T-cell (primary cell): ENCODE measurements at regions not wholly inside any gene's neighbourhood (a gene's known extent, or its start where the extent isn't known, plus 50 kb on each side); places are given as distances from the start of the nearest gene placed in this dataset.

Experiments used
- ATAC-seq, 4 experiments: fragments of 200-7000 bp in 3 of 4; fragments of 150-1000 bp in 1 of 4; cut with Tn5 transposase; replicated peaks in 1 of 4; 1 replicate in 3 of 4; 2 replicates in 1 of 4; pipeline ENCODE4 v1.10.0; 2021; ENCODE audit warnings: moderate library complexity in 3 of 4, mild to moderate bottlenecking in 2 of 4, moderate number of reproducible peaks in 1 of 4
- CTCF ChIA-PET, 2 donors: fragments of 300-600 bp; sonication (Branson Sonifier 250); formaldehyde crosslinking; loops; one replicate each; lab custom pipeline; 2022; ENCODE audit warnings: antibody characterized with exemption in 2 of 2; lab: Charles Lee
- POLR2A ChIA-PET, 2 donors: fragments of 300-600 bp; sonication (Branson Sonifier 250); formaldehyde crosslinking; loops; one replicate each; lab custom pipeline; 2022; ENCODE audit warnings: antibody characterized with exemption in 2 of 2; lab: Charles Lee
- DNase-seq, 35 experiments: peaks; one replicate each; pipeline versions ENCODE4 v3.0.0 to v3.0.0-alpha.2; 2013 to 2023
- H3K27ac ChIP-seq: one replicate; pipeline ENCODE4 v1.5.1; 2013; ENCODE audit warnings: low read length
- H3K27me3 ChIP-seq, 2 experiments: replicated peaks in 1 of 2; 1 replicate in 1 of 2; 2 replicates in 1 of 2; pipeline versions ENCODE4 v1.6.1 to v1.7.0; 2013; ENCODE audit warnings: low read length in 1 of 2, mixed read lengths in 1 of 2; ENCODE audit not compliant: control insufficient read depth in 2 of 2, insufficient read depth in 2 of 2; ENCODE audit errors: extremely low read depth in 1 of 2
- H3K36me3 ChIP-seq, 2 donors: 1 replicate in 1 of 2; 2 replicates in 1 of 2; pipeline versions ENCODE4 v1.6.1 to v1.7.0; 2013; ENCODE audit warnings: low read length in 1 of 2; ENCODE audit not compliant: control insufficient read depth in 2 of 2, insufficient read depth in 1 of 2; ENCODE audit errors: extremely low read depth in 1 of 2
- H3K4me1 ChIP-seq, 2 experiments: 1 replicate in 1 of 2; 2 replicates in 1 of 2; pipeline versions ENCODE4 v1.6.1 to v1.7.0; 2013; ENCODE audit warnings: low read length in 2 of 2, mixed read lengths in 1 of 2; ENCODE audit not compliant: insufficient read depth in 2 of 2, control insufficient read depth in 1 of 2; ENCODE audit errors: extremely low read depth in 1 of 2
- H3K4me3 ChIP-seq, 2 donors: 1 replicate in 1 of 2; 2 replicates in 1 of 2; pipeline versions ENCODE4 v1.5.1 to v1.7.0; 2013; ENCODE audit warnings: mild to moderate bottlenecking in 2 of 2, low read length in 1 of 2, moderate library complexity in 1 of 2; ENCODE audit not compliant: control insufficient read depth in 1 of 2; ENCODE audit errors: extremely low read depth in 1 of 2
- H3K9me3 ChIP-seq: 2 replicates; pipeline ENCODE4 v1.7.0; 2013
- H3K27ac Mint-ChIP-seq, 2 donors: one replicate each; pipeline ENCODE4 v1.8.0; 2020 to 2021; ENCODE audit warnings: mild to moderate bottlenecking in 2 of 2, mixed read lengths in 2 of 2
- H3K27me3 Mint-ChIP-seq, 2 donors: one replicate each; pipeline ENCODE4 v1.8.0; 2021 to 2022; ENCODE audit warnings: mixed read lengths in 2 of 2
- H3K36me3 Mint-ChIP-seq: one replicate; pipeline ENCODE4 v1.8.0; 2021; ENCODE audit warnings: mixed read lengths
- H3K4me1 Mint-ChIP-seq, 3 donors: one replicate each; pipeline ENCODE4 v1.8.0; 2020 to 2022; ENCODE audit warnings: mixed read lengths in 3 of 3, mild to moderate bottlenecking in 1 of 3
- H3K4me3 Mint-ChIP-seq, 3 donors: one replicate each; pipeline ENCODE4 v1.8.0; 2020 to 2022; ENCODE audit warnings: mild to moderate bottlenecking in 3 of 3, mixed read lengths in 3 of 3, moderate library complexity in 3 of 3
- H3K9me3 Mint-ChIP-seq, 3 donors: one replicate each; pipeline ENCODE4 v1.8.0; 2020 to 2022; ENCODE audit warnings: mixed read lengths in 3 of 3
- WGBS: methylation state at CpG from one replicate; pipeline ENCODE4 v1.1.5; 2013; ENCODE audit warnings: missing lambda C conversion rate; ENCODE audit not compliant: insufficient coverage; 5-methylcytosine and 5-hydroxymethylcytosine counted together

DNA sequence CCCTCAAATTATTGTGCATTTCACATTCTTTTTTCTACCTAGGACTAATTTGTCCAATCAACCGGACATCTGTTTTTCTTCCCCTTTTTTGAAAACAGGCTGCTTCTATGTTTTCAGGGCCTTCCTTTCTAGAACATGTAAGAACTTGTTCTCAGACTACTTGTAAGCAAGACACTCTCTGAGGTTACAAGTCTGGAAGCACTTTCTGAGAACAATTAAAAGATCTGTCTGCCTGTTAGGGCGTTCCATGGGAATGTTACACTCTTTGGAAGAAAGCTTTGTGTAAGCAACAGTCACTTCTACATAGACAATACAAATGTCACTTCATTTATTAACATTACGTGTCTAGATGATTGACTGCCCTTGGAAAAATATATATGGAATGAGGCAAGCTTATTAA lies 50.9 kb upstream of the HSPB3 start:
- H3K36me3 Mint-ChIP-seq = no peaks in the 10 kb centered on the region
- WGBS = 60% methylated on average over 2 of the region's 3 CpGs
- CTCF ChIA-PET = no interaction called here

DNA sequence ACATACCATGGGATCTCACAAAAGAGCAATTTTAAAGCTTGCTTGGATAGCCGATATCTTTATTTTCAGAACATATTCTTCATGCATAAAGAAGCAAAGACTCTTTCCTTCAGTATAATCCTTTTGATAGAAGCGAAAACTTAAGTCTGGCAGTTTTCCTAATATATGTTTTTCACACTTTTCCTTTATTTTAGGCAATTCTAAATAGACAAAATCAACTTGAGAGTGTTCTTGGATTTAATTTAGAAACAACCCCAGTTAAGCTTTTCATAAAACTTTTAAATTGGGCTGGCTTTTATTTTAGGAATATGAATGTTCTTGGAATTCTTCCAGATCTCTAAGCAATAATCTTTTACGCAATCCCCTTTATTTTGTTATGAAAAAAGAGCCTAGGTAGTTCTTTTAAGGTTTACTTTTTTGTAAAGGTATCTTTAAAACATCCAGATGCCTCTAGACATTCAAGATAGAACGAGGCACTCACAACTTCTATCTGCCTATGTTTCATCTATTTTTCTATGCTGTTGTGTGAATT lies 51.5 kb upstream of the HSPB3 start:
- Mint-ChIP-seq H3K27me3 (peaks cover 1 to 4% of the 10 kb centered on the region in 2 donors), H3K4me3 (no peak overlapping the region), H3K27ac (no peak overlapping the region), H3K9me3 (no peaks in the 10 kb centered on the region), H3K4me1 (no peaks in the 10 kb centered on the region), H3K36me3 (no peaks in the 10 kb centered on the region)
- no peaks in the 10 kb centered on the region for H3K27me3 ChIP-seq
- no peak for DNase-seq
- ChIA-PET CTCF (no interaction called here), POLR2A (interaction anchor here in 1 of 2 donors (0.6 kb wide), 1 partner anchor 266 kb away, joined by 4 read pairs; no protein-coding TSS in a partner anchor)
- no peak overlapping the region for H3K27ac ChIP-seq
- no peak overlapping the region for H3K4me3 ChIP-seq
- no peak for ATAC-seq
- no peaks in the 10 kb centered on the region for H3K4me1 ChIP-seq
- no peaks in the 10 kb centered on the region for H3K36me3 ChIP-seq
- H3K9me3 ChIP-seq = no peaks in the 10 kb centered on the region
- WGBS = no CpG with 5 or more reads among the region's 4 CpGs

More for the DNA sequence above, 50.9 kb upstream of the HSPB3 start:
- H3K27me3 Mint-ChIP-seq = peaks cover 0 to 1% of the 10 kb centered on the region in 2 donors
- POLR2A ChIA-PET = interaction anchor here in 1 of 2 donors (0.6 kb wide), 1 partner anchor 267 kb away, joined by 4 read pairs; no protein-coding TSS in a partner anchor
- ATAC-seq = no peak
- H3K4me1 Mint-ChIP-seq = no peaks in the 10 kb centered on the region
- no peaks in the 10 kb centered on the region for H3K9me3 Mint-ChIP-seq
- H3K36me3 ChIP-seq = no peaks in the 10 kb centered on the region
- no peaks in the 10 kb centered on the region for H3K4me1 ChIP-seq
- H3K27me3 ChIP-seq = no peaks in the 10 kb centered on the region
- DNase-seq = no peak
- H3K27ac Mint-ChIP-seq = no peak overlapping the region
- no peak overlapping the region for H3K4me3 ChIP-seq
- no peak overlapping the region for H3K4me3 Mint-ChIP-seq
- H3K9me3 ChIP-seq = no peaks in the 10 kb centered on the region
- H3K27ac ChIP-seq = no peak overlapping the region

DNA sequence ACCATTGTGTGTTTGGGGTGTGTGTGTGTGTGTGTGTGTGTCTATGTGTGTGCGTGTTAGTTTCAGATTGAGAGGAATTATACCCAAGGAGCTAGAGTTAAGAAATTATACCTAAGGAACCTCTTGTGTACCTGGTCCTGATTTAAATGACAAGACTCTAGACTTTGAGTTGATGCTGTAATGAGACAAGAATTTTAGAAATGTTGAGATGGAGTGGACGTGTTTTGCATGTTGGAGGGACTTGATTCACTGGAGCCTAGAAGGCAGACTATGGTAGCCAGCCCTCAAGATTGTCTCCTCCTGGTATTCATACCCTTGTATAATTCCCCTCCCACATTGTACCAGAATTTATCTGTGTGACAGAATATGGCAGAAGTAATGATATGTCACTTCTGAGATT lies 52.4 kb upstream of the HSPB3 start:
- POLR2A ChIA-PET = interaction anchor here in 1 of 2 donors (1.0 kb wide), 1 partner anchor 8 kb away, joined by 3 read pairs; no protein-coding TSS in a partner anchor
- CTCF ChIA-PET = no interaction called here

GRCh38 chr5:54401515-54401914 lies 54.0 kb upstream of the HSPB3 start:
- no peaks in the 10 kb centered on the region for H3K27me3 ChIP-seq
- 78% methylated on average over 1 of the region's 2 CpGs for WGBS
- ATAC-seq (no peak), DNase-seq (no peak)
- CTCF ChIA-PET = no interaction called here
- no peaks in the 10 kb centered on the region for H3K9me3 ChIP-seq
- H3K4me3 ChIP-seq = no peak overlapping the region
- no peaks in the 10 kb centered on the region for H3K4me1 ChIP-seq
- no peaks in the 10 kb centered on the region for H3K36me3 Mint-ChIP-seq
- peaks cover 3 to 4% of the 10 kb centered on the region in 2 donors for H3K27me3 Mint-ChIP-seq
- no peak overlapping the region for H3K27ac ChIP-seq
- H3K4me1 Mint-ChIP-seq = no peaks in the 10 kb centered on the region
- H3K4me3 Mint-ChIP-seq = no peak overlapping the region
- no peaks in the 10 kb centered on the region for H3K9me3 Mint-ChIP-seq
- H3K36me3 ChIP-seq = no peaks in the 10 kb centered on the region
- H3K27ac Mint-ChIP-seq = no peak overlapping the region
- POLR2A ChIA-PET = no interaction called here

More for the DNA sequence above, 52.4 kb upstream of the HSPB3 start:
- no peak for ATAC-seq
- H3K27ac Mint-ChIP-seq = no peak overlapping the region
- Histone ChIP-seq H3K4me3 (no peak overlapping the region), H3K27me3 (no peaks in the 10 kb centered on the region), H3K4me1 (no peaks in the 10 kb centered on the region), H3K9me3 (no peaks in the 10 kb centered on the region), H3K36me3 (no peaks in the 10 kb centered on the region), H3K27ac (no peak overlapping the region)
- no peaks in the 10 kb centered on the region for H3K9me3 Mint-ChIP-seq
- no peaks in the 10 kb centered on the region for H3K36me3 Mint-ChIP-seq
- DNase-seq = no peak
- H3K27me3 Mint-ChIP-seq = peaks cover 3 to 4% of the 10 kb centered on the region in 2 donors
- WGBS = no CpG with 5 or more reads among the region's 2 CpGs
- H3K4me3 Mint-ChIP-seq = no peak overlapping the region
- H3K4me1 Mint-ChIP-seq = no peaks in the 10 kb centered on the region

GRCh38 chr5:54398191-54398590 lies 57.3 kb upstream of the HSPB3 start:
- peaks cover 2 to 4% of the 10 kb centered on the region in 2 donors for H3K27me3 Mint-ChIP-seq
- ATAC-seq = no peak
- no peak overlapping the region for H3K27ac Mint-ChIP-seq
- H3K4me3 Mint-ChIP-seq = no peak overlapping the region
- no peaks in the 10 kb centered on the region for H3K4me1 Mint-ChIP-seq
- Histone ChIP-seq H3K9me3 (no peaks in the 10 kb centered on the region), H3K27me3 (no peaks in the 10 kb centered on the region), H3K27ac (no peak overlapping the region), H3K4me1 (no peaks in the 10 kb centered on the region), H3K4me3 (no peak overlapping the region), H3K36me3 (no peaks in the 10 kb centered on the region)
- DNase-seq = no peak
- H3K9me3 Mint-ChIP-seq = peaks cover 0 to 5% (median 0%) of the 10 kb centered on the region in 3 donors
- WGBS = no CpG with 5 or more reads among the region's 1 CpG
- H3K36me3 Mint-ChIP-seq = no peaks in the 10 kb centered on the region
- POLR2A ChIA-PET = interaction anchor here in 1 of 2 donors (0.5 kb wide), 1 partner anchor 1327 kb away, joined by 4 read pairs; no protein-coding TSS in a partner anchor
- CTCF ChIA-PET = interaction anchor here in 1 of 2 donors (0.6 kb wide), 1 partner anchor 154 kb away, joined by 3 read pairs; no protein-coding TSS in a partner anchor

- ATAC-seq (no peak), DNase-seq (no peak)
- H3K27me3 ChIP-seq = no peaks in the 10 kb centered on the region
- Mint-ChIP-seq H3K4me1 (no peaks in the 10 kb centered on the region), H3K27me3 (peaks cover 2 to 4% of the 10 kb centered on the region in 2 donors), H3K9me3 (peaks cover 0 to 5% (median 0%) of the 10 kb centered on the region in 3 donors), H3K4me3 (no peak overlapping the region), H3K27ac (no peak overlapping the region), H3K36me3 (no peaks in the 10 kb centered on the region)
- ChIA-PET CTCF (no interaction called here), POLR2A (no interaction called here)
- no peaks in the 10 kb centered on the region for H3K4me1 ChIP-seq
- H3K36me3 ChIP-seq = no peaks in the 10 kb centered on the region
- H3K27ac ChIP-seq = no peak overlapping the region
- H3K9me3 ChIP-seq = no peaks in the 10 kb centered on the region
- 100% methylated on average over 1 of the region's 1 CpG for WGBS
- H3K4me3 ChIP-seq = no peak overlapping the region
Measured at GRCh38 chr5:54397420-54397819, 58.1 kb upstream of the HSPB3 start.
